MG63 (cell line): ENCODE measurements at regions not wholly inside any gene's neighbourhood (a gene's known extent, or its start where the extent isn't known, plus 50 kb on each side); places are given as distances from the start of the nearest gene placed in this dataset.

Experiments used
- DNase-seq: peaks from one replicate; pipeline ENCODE4 v3.0.0-alpha.2; 2020
- H3K27me3 ChIP-seq: fragments of 250-450 bp; sonication (Bioruptor Pico); 2 replicates; pipeline ENCODE4 v1.5.1; 2020; ENCODE audit warnings: mild to moderate bottlenecking, moderate library complexity
- H3K36me3 ChIP-seq: fragments of 250-450 bp; sonication (Bioruptor Pico); 2 replicates; pipeline ENCODE4 v1.5.1; 2020; ENCODE audit warnings: mild to moderate bottlenecking, moderate library complexity
- H3K4me3 ChIP-seq: fragments of 250-450 bp; sonication (Bioruptor Pico); 2 replicates; pipeline ENCODE4 v1.5.1; 2020; ENCODE audit warnings: mild to moderate bottlenecking, moderate library complexity
- H3K9me3 ChIP-seq: fragments of 250-450 bp; sonication (Bioruptor Pico); 2 replicates; pipeline ENCODE4 v1.5.1; 2020; ENCODE audit warnings: mild to moderate bottlenecking, moderate library complexity

- DNase-seq = no peak
- no peaks in the 10 kb centered on the region for H3K9me3 ChIP-seq
- no peaks in the 10 kb centered on the region for H3K27me3 ChIP-seq
- no peak overlapping the region for H3K4me3 ChIP-seq
- no peaks in the 10 kb centered on the region for H3K36me3 ChIP-seq
Measured at GRCh38 chr3:31482493-31483200, 50.1 kb upstream of the STT3B start.
